ENCODE measurements at regions not wholly inside any gene's neighbourhood (a gene's known extent, or its start where the extent isn't known, plus 50 kb on each side); places are given as distances from the start of the nearest gene placed in this dataset.
"Not testable (repeated sequence)": the region's sequence is repeated elsewhere in the genome, so short reads cannot be mapped to it uniquely, and the experiment has no call there.

DNA sequence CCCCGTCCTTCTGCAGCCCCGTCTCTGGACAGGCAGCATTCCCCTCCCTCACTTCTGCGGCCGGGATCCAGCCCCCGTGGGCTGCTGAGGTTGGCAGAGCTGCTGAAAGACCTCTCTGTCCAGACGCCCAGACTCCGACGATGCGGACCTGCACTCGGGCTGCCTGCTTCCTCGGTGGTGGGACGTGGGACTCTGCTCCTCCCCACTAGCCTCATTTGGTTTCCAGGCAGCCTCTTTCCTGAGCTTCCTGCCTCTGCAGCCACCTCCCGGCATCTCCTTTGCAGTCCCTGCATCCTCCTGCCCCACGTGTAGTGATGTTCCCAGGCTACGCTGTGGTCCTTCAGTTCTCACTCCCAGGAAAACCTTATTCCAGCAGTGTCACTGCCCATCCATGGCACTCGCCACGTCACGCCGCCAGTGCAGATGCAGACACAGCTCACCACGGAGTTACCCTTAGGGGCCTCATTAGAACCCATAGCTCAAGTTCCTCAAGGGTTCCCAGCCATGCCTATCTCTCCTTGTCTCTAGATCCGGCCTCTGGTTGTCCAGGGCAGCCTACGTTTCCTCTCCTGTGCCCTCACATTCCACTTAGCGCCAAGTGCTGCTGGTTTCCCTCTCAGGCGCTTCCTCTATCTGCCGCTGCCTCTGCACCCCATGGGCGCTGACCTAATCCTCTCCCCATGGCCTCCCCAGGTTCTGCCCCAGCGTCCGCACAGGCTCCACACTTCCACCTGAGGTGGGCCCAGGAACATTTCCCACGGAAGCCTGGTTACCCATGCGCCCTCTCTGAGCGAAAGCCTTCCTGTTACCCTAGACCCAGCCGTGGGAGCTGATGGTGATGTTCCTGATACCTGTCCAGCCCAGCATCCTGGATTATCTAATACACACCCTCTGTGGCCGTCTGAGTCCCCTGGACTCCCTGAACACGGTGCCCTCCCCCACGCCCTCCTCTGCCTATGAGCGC lies 318.3 kb upstream of the MYT1L start:
- Mint-ChIP-seq H3K36me3 (no peaks in the 10 kb centered on the region), H3K4me1 (no peaks in the 10 kb centered on the region), H3K4me3 (no peak overlapping the region), H3K27ac (no peak overlapping the region), H3K9me3 (peaks cover 7% of the 10 kb centered on the region), H3K27me3 (peaks cover 10% of the 10 kb centered on the region)
- no peak for ATAC-seq

DNA sequence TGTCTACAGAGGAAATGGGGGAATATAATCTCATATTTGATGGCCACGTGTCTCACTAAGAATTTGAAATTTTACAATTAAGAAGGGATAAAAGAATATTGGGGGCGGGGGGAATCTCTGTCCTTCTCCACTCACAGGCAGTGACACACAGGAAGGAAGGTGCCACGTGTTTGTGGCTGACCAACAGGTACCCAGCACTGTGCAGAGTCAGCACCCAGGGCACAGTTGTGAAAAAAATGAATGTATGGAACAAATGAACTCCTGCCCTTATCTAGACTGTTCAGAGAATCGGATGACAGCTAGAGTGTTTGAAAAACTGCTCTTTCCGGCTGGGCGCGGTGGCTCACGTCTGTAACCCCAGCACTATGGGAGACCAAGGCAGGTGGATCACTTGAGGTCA lies 317.0 kb upstream of the MYT1L start:
- no peaks in the 10 kb centered on the region for H3K4me1 Mint-ChIP-seq
- no peaks in the 10 kb centered on the region for H3K36me3 Mint-ChIP-seq
- H3K4me3 Mint-ChIP-seq, result no peak overlapping the region
- peaks cover 17% of the 10 kb centered on the region for H3K27me3 Mint-ChIP-seq
- ATAC-seq, result no peak
- peaks cover 14% of the 10 kb centered on the region for H3K9me3 Mint-ChIP-seq
- no peak overlapping the region for H3K27ac Mint-ChIP-seq

DNA sequence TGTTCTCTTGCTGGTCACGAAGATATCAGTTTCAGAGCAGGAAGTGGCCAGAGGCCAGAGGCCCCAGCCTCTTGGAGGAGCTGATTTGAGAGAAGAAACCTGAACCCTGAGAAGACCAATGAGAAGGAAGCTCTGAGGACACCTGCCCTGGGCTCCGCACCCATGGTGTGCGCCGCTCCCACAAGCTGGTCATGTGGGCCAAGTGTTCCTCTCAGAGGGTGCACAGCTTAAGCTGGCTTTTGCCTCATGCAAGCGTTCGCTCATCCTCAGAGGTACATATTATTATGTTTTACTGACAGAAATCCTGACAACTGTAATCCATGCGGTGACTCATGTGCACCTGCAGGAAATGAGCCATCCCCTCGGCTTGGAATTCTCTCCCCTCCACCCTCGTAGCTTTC lies 316.1 kb upstream of the MYT1L start:
- H3K27me3 Mint-ChIP-seq, result peaks cover 17% of the 10 kb centered on the region
- no peak for ATAC-seq
- H3K9me3 Mint-ChIP-seq, result peaks cover 12% of the 10 kb centered on the region
- H3K27ac Mint-ChIP-seq, result no peak overlapping the region
- H3K36me3 Mint-ChIP-seq, result no peaks in the 10 kb centered on the region
- no peaks in the 10 kb centered on the region for H3K4me1 Mint-ChIP-seq
- no peak overlapping the region for H3K4me3 Mint-ChIP-seq

DNA sequence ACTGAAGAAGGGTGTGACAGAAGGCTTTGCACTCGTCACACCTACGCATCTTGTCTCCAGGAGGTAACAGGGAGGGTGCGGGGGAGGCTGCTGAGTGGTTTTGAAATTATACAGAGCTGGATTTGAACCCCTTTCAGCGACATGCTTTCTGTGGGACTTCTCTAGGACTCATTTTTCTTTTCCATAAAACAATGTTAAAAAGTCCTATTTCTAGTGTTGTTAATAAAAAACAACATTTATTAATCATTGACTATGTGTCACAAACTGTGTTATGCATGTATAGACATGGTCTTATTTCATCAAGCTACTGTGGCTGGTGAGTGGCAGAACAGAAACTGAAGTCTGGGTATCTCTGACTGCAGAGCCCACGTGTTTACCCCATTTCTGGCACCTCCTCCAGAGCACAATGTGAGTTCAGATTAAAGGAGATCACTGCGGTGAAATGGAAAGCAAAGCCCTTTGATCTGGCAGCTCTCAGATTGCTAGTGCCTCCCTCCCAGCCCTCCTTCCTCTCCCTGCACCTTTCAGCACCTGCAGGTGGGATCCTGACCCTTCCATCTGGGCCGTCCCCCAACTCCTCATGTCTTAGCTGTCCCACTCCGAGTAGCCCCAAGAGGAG lies 315.5 kb upstream of the MYT1L start:
- H3K4me3 Mint-ChIP-seq, result no peak overlapping the region
- H3K36me3 Mint-ChIP-seq, result no peaks in the 10 kb centered on the region
- peaks cover 17% of the 10 kb centered on the region for H3K27me3 Mint-ChIP-seq
- no peak overlapping the region for H3K27ac Mint-ChIP-seq
- no peaks in the 10 kb centered on the region for H3K4me1 Mint-ChIP-seq
- ATAC-seq, result no peak
- peaks cover 7% of the 10 kb centered on the region for H3K9me3 Mint-ChIP-seq

DNA sequence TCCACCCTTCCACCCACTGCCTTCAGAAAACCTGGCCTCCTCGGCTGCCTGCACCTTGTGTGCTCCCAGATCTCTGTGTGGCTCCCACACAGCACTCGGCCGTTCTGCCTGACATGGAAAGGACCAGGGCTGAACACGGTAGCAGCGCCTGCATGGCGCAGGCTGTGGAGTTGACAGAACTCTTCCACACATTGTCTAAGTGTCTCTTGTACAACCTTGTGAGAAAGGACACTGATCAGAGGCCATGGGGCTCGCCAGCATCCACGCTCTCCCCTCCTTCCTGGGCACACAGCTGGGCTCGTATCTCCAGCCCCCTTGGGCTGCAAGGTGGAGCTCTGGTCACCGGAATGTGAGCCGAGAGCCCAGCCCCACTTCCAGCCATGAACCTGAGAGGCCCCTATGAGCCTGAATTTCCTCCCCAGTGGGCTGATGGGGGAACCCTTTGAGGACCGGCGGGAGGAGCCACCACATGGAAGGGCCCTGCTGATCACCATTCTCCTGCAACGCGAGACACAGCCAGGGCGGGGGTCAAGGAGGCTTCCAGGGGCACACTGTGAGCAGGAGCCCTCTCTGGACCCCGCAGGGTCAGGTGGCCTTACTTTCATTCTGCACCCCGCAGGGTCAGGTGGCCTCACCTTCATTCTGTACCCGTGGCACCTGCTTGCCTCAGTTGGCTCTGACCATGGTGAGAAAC lies 314.2 kb upstream of the MYT1L start:
- no peak for ATAC-seq
- H3K27me3 Mint-ChIP-seq, result peaks cover 17% of the 10 kb centered on the region
- H3K4me3 Mint-ChIP-seq, result no peak overlapping the region
- no peaks in the 10 kb centered on the region for H3K4me1 Mint-ChIP-seq
- no peak overlapping the region for H3K27ac Mint-ChIP-seq
- H3K36me3 Mint-ChIP-seq, result no peaks in the 10 kb centered on the region
- H3K9me3 Mint-ChIP-seq, result peaks cover 7% of the 10 kb centered on the region

DNA sequence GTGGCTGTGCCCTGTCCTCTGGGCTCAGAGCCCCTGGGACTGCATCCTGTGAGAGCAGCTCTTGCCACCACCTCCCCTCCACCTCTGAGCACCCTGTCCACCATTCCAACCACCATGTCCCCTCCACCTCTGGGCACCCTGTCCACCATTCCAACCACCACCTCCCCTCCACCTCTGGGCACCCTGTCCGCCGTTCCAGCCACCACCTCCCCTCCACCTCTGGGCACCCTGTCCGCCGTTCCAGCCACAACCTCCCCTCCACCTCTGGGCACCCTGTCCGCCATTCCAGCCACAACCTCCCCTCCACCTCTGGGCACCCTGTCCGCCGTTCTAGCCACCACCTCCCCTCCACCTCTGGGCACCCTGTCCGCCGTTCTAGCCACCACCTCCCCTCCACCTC lies 313.7 kb upstream of the MYT1L start:
- H3K27ac Mint-ChIP-seq, H3K36me3 Mint-ChIP-seq, H3K4me3 Mint-ChIP-seq: not testable (repeated sequence)

DNA sequence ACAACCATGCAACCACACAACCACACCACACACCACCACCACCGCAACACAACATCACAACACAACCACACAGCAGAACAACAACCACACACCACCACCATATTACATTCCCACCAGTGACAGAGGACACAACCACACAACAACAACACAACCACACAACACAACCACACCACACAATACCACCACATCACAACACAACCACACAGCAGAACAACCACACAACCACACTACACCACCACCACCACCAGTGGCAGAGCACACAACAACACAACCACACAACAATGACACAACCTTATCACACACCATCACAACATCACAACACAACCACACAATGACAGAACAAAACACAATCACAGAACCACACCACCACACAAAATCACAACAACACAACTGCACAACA lies 313.0 kb upstream of the MYT1L start:
- Mint-ChIP-seq H3K27me3 (peaks cover 14% of the 10 kb centered on the region), H3K4me3 (no peak overlapping the region), H3K4me1 (no peaks in the 10 kb centered on the region), H3K36me3 (no peaks in the 10 kb centered on the region), H3K9me3 (peaks cover 7% of the 10 kb centered on the region), H3K27ac (no peak overlapping the region)
- ATAC-seq, result no peak

More for the DNA sequence above, 313.7 kb upstream of the MYT1L start:
- not testable (repeated sequence) for H3K4me1 Mint-ChIP-seq, ATAC-seq, H3K9me3 Mint-ChIP-seq
- H3K27me3 Mint-ChIP-seq, result peaks cover 15% of the 10 kb centered on the region

DNA sequence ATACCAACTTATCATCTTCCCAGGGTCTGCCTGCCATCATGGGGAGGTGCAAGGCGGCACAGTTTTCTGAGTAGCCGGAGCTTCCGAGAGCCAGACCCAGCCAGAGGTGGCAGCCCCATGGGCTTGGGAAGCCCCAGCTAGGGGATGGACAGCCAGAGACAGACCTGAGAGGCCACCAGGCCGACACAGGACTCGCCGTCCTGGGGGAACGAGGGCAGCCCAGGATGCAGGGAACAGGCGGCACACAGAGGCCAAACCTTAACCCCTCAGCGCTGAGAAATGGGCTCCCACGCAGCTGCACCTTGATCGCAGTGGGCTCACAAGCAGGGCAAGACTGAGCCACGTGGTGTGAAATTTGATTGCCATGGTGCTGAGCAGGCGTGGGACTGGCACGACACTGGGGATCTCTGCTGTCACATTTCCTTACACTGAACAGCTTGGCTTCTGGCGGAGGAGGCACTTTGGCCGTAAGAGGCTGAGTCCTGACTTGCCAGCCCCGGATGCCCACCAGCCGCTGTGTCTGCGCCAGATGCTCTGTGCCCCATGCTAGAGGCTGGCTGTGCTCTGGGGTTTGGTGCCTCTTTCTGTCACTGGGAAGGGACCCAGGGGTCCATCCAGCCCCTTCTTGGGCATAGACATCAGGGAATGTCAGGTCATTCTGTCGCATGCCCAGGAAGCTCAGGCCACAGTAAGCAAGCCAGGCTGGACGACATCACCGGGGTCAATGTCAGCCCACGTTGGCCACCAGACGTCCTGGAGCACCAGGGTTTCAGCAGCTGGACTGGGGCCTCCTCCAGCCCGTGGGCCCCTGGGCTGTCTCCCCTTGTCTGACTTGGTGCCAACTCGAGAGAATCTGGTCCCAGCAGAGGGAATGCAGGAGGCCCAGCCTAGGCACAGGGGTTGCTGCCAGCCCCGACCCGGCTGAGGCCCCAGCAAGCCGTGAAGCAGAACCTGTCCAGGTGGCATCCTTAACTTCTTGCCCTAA lies 312.1 kb upstream of the MYT1L start:
- Mint-ChIP-seq H3K36me3 (no peaks in the 10 kb centered on the region), H3K4me1 (no peaks in the 10 kb centered on the region), H3K4me3 (no peak overlapping the region), H3K9me3 (peaks cover 7% of the 10 kb centered on the region), H3K27me3 (peaks cover 18% of the 10 kb centered on the region), H3K27ac (no peak overlapping the region)
- ATAC-seq, result no peak

DNA sequence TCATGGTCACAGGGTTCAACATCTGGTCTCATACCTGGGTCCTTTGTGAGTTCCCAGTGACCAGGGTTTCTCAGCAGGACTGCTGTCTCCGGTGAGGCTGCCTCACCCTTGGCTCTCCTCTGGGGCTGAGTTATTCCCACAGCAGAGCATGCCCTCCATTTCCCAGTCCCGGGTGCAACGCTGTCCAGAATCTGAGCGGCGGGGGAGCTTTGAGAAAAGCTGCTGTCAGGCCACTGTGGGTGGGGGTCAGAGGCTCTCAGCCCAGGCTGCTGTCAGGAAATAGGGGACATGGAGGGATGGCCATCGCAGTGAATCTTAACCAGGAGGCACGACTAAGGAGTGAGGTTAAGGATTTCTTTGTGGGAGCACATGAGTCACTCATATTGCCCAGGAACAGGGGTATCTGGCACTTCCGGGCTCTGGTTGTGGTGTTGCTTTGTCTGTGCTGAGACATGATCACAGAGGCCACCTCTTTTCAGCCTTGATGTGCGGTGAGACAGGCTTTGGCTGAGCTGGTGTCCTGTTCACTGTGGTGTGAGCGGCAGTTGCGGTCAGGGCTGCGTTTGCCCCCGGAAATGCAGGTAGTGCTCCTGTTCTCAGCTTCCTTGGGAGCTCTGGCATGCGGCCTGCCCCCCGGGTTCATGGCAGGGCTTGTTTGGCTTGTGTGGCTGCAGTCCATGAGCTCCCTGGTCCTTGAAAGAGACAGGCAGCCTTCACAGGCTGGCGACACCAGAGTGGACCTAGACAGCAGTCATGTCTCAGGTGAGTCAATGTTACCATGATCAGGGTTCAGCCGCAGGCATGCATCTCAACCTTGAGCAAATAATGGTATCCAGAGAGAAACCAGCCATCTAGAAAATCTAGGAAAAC lies 310.7 kb upstream of the MYT1L start:
- H3K27ac Mint-ChIP-seq, result no peak overlapping the region
- peaks cover 7% of the 10 kb centered on the region for H3K9me3 Mint-ChIP-seq
- peaks cover 22% of the 10 kb centered on the region for H3K27me3 Mint-ChIP-seq
- H3K36me3 Mint-ChIP-seq, result no peaks in the 10 kb centered on the region
- no peak for ATAC-seq
- H3K4me3 Mint-ChIP-seq, result no peak overlapping the region
- no peaks in the 10 kb centered on the region for H3K4me1 Mint-ChIP-seq

DNA sequence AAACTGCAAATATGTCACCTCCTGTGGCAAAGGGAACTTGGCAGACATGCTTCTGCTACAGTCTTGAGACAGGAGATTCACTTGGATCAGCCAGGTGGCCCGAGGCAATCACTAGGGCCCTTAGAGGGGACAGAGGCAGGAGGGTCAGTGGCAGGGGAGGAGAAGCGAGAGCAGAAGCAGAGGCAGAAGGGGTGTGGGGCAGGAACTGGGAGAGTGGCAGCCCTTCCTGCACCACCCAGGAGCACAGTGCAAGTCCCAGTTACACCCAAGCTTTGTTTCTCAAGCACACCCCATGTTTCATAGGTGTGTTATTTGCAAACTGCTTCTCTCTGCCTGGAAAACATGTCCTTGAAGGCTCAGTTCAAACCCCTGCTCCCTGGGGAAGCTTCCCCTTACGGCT lies 309.7 kb upstream of the MYT1L start:
- Mint-ChIP-seq H3K4me1 (no peaks in the 10 kb centered on the region), H3K27me3 (peaks cover 26% of the 10 kb centered on the region), H3K9me3 (peaks cover 7% of the 10 kb centered on the region), H3K36me3 (no peaks in the 10 kb centered on the region), H3K27ac (no peak overlapping the region), H3K4me3 (no peak overlapping the region)
- ATAC-seq, result no peak

DNA sequence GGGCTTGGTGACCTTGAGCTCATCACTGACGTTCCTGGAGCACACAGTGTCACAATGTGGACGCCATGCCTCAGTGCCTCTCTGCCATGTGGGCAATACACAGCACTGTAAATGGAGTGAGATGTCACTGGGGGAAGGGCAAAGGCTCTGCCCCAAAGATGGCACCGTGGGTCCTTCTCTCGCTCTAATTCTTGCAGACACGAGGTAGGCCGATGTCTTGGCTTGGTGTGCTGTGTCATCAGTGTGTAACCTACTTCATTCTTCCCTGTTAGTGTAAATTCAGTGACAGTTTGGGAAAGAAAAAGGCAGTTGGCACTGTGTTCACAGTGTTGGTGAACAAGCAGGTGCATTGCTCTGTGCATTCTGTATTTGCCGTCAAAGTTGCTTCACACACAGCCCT lies 309.3 kb upstream of the MYT1L start:
- no peak overlapping the region for H3K27ac Mint-ChIP-seq
- ATAC-seq, result no peak

DNA sequence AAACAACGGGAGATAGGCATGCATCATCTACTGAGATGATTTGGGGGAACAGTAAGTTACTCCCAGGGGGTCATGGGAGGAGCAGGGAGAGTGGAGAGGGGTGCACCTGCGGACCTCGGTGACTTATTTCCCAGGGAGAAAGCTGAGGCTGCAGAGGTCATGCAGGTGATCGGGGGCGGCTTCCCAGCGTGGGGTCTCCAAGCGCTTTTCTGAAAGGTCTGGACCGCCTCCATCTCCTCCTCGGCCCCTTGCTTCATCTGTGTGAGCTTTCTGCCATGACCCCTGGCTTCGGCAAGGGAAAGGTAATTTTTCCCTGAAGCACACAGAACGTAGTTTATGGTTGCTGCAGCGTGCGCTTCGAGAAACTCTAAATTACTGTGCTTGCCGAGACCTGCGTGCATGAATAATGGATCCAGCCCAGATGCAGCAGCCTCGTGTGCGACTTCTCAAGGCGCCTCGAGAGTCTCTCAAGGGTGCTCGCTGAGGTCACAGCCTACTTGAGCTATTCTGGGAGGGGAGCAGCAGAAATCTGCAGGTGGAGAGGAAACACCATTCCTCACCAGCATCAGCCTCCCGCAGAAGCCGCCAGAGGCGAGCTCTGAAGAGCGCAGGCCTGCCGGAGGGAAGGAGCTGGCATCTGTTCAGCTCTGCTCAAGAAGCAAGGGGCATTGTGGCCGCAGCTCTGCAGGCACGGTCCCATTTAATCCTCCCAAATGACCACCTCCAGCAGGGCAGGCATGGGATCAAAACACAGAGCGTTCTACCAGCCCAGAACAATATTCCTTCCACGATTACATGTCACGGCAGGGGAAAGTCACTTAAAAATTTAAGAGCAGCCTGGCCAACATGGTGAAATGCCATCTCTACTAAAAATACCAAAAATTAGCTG lies 308.4 kb upstream of the MYT1L start:
- Mint-ChIP-seq H3K4me3 (no peak overlapping the region), H3K27me3 (peaks cover 25% of the 10 kb centered on the region), H3K9me3 (peaks cover 7% of the 10 kb centered on the region), H3K4me1 (no peaks in the 10 kb centered on the region), H3K27ac (no peak overlapping the region), H3K36me3 (no peaks in the 10 kb centered on the region)
- ATAC-seq, result no peak

More for the DNA sequence above, 309.3 kb upstream of the MYT1L start:
- H3K36me3 Mint-ChIP-seq, result no peaks in the 10 kb centered on the region
- H3K4me1 Mint-ChIP-seq, result no peaks in the 10 kb centered on the region
- peaks cover 26% of the 10 kb centered on the region for H3K27me3 Mint-ChIP-seq
- H3K9me3 Mint-ChIP-seq, result peaks cover 7% of the 10 kb centered on the region
- H3K4me3 Mint-ChIP-seq, result no peak overlapping the region

DNA sequence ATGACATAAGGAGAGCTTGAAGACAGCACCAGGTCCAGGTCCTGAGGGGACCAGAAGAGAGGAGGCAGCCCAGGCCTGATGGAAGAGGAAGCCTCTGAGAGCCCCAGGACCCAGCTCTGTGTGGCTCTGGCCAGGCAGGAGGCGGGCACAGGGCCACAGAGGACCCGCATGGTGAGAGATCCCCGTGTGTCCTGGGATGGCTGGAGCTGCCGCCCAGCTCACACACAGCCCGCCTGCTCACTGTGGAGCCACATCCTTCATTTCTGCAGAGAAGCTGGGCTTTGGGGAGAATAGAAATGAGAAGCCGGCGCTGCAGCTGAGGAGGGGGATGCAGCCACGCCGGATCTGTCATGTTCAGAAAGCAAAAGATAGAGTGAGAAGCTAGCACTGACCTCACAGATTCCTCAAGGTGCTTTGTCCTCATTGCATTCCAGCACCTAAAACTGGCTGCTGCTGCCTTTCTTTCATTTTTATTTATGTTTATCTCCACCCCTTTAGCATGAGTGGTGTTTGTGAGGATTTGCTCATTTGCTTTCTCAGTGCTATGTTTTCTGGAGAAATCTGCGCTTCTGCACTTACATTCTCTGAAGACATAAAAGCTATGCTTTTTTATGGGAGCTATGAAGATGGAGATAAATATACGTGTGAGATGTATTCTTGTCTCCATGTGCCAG lies 307.6 kb upstream of the MYT1L start:
- H3K27me3 Mint-ChIP-seq, result peaks cover 17% of the 10 kb centered on the region
- peaks cover under 1% of the 10 kb centered on the region for H3K9me3 Mint-ChIP-seq
- H3K4me3 Mint-ChIP-seq, result no peak overlapping the region

More for the DNA sequence above, 307.6 kb upstream of the MYT1L start:
- Mint-ChIP-seq H3K36me3 (no peaks in the 10 kb centered on the region), H3K4me1 (no peaks in the 10 kb centered on the region), H3K27ac (no peak overlapping the region)
- no peak for ATAC-seq

Data from stimulated activated memory B cell treated with anti-CD40 and anti-IgM and Interleukin-4, amounts not matched to agents 10 μg/mL and 1 μg/mL and 100 μg/mL, for 72 hours (primary cell).